GM12891 (cell line): ENCODE measurements at regions not wholly inside any gene's neighbourhood (a gene's known extent, or its start where the extent isn't known, plus 50 kb on each side); places are given as distances from the start of the nearest gene placed in this dataset.
"Not testable (repeated sequence)": the region's sequence is repeated elsewhere in the genome, so short reads cannot be mapped to it uniquely, and the experiment has no call there.

Source experiments
- PAX5 ChIP-seq: IDR thresholded peaks from 2 replicates; pipeline ENCODE4 v1.6.1; 2011; ENCODE audit warnings: low read length, moderate library complexity, mild to moderate bottlenecking; ENCODE audit not compliant: insufficient read depth, severe bottlenecking
- POLR2A ChIP-seq: IDR thresholded peaks from 2 replicates; pipeline ENCODE4 v1.6.1; 2011; ENCODE audit warnings: low read depth, low read length, control low read depth
- POLR2AphosphoS5 ChIP-seq: IDR thresholded peaks from 2 replicates; pipeline ENCODE4 v1.6.1; 2011; ENCODE audit warnings: low read depth, low read length, control low read depth

- not testable (repeated sequence) for TF ChIP-seq POLR2A, POLR2AphosphoS5, PAX5
Observed at GRCh38 chrY:3368459-3368858, 210.4 kb upstream of the TGIF2LY start.
